DMS53 (cell line): ENCODE measurements at regions not wholly inside any gene's neighbourhood (a gene's known extent, or its start where the extent isn't known, plus 50 kb on each side); places are given as distances from the start of the nearest gene placed in this dataset.

Source experiments
- DNase-seq: peaks from one replicate; lab custom pipeline; 2025; lab: John Stamatoyannopoulos, UW

- DNase-seq: peak; percentile 51
Observed at GRCh38 chr3:159929171-159930141, 59.2 kb upstream of the IL12A start.

- no peak for DNase-seq
Observed at GRCh38 chr3:159934216-159934615, 54.4 kb upstream of the IL12A start.

GRCh38 chr3:159936541-159936940 lies 52.1 kb upstream of the IL12A start:
- DNase-seq: no peak

- DNase-seq: no peak
Observed at GRCh38 chr3:159937561-159938166, 51.0 kb upstream of the IL12A start.

GRCh38 chr3:159938714-159939113 lies 49.9 kb upstream of the IL12A start:
- no peak for DNase-seq
